Fibroblast of lung (primary cell): ENCODE measurements at regions not wholly inside any gene's neighbourhood (a gene's known extent, or its start where the extent isn't known, plus 50 kb on each side); places are given as distances from the start of the nearest gene placed in this dataset.

Source experiments
- EZH2 ChIP-seq: IDR thresholded peaks from 2 replicates; pipeline ENCODE4 v1.5.1; 2012; ENCODE audit warnings: low read length, control low read depth, mild to moderate bottlenecking; ENCODE audit errors: missing control alignments
- TF ChIP-seq, protein P1 (sequence below), 2 donors: IDR thresholded peaks in 1 of 2; conservative IDR thresholded peaks in 1 of 2; 1 replicate in 1 of 2; 2 replicates in 1 of 2; pipeline ENCODE4 v1.5.1; 2011 to 2012; ENCODE audit warnings: low read length in 2 of 2, control low read depth in 1 of 2, inconsistent platforms in 1 of 2, low read depth in 1 of 2, mild to moderate bottlenecking in 1 of 2

DNA sequence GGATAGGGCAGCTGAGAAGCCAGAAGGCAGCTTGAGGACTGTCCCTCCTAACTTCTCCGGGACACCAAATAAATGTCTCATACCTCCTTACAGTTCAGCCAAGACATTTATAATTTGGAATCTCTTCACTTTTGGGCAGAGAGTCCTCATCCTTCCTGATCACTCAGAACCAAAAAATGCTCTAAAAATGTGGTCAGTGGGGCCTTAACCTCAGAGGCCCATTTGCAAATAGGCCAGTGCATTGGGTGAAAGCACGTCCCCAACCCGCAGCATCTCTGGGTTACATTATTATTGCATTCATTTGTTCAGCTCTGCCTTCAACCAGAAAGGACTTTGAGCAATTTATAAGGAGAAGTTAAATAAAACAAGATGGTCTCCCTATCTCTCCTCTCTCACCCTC lies 112.4 kb upstream of the IRX3 start:
- TF ChIP-seq, protein P1, sequence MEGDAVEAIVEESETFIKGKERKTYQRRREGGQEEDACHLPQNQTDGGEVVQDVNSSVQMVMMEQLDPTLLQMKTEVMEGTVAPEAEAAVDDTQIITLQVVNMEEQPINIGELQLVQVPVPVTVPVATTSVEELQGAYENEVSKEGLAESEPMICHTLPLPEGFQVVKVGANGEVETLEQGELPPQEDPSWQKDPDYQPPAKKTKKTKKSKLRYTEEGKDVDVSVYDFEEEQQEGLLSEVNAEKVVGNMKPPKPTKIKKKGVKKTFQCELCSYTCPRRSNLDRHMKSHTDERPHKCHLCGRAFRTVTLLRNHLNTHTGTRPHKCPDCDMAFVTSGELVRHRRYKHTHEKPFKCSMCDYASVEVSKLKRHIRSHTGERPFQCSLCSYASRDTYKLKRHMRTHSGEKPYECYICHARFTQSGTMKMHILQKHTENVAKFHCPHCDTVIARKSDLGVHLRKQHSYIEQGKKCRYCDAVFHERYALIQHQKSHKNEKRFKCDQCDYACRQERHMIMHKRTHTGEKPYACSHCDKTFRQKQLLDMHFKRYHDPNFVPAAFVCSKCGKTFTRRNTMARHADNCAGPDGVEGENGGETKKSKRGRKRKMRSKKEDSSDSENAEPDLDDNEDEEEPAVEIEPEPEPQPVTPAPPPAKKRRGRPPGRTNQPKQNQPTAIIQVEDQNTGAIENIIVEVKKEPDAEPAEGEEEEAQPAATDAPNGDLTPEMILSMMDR (conservative IDR thresholded peaks at IDR 0.05 in 1 of 2, IDR thresholded peaks at IDR 0.05 in 1 of 2; ENCODE audit: low read depth in 1 of 2, low read length in 2 of 2) = no peak
- no peak for TF ChIP-seq EZH2
